ENCODE measurements at regions not wholly inside any gene's neighbourhood (a gene's known extent, or its start where the extent isn't known, plus 50 kb on each side); places are given as distances from the start of the nearest gene placed in this dataset.

- Histone ChIP-seq H3K4me3 (ENCODE audit: low read length) (no peak overlapping the region), H3K9me3 (ENCODE audit: control insufficient read depth, low read length) (peaks cover 8% of the 10 kb centered on the region), H3K36me3 (ENCODE audit: control insufficient read depth, insufficient read depth, low read length) (no peaks in the 10 kb centered on the region), H3K27ac (ENCODE audit: low read depth, low read length) (no peak overlapping the region), H3K4me1 (ENCODE audit: control insufficient read depth, insufficient read depth, low read length) (no peaks in the 10 kb centered on the region), H3K27me3 (ENCODE audit: control insufficient read depth, insufficient read depth, low read length, poor library complexity, severe bottlenecking) (no peaks in the 10 kb centered on the region), H3K9ac (ENCODE audit: extremely low read depth, low read length, poor library complexity, severe bottlenecking) (no peak overlapping the region)
- Mint-ChIP-seq H3K36me3 (ENCODE audit: low read depth) (no peaks in the 10 kb centered on the region), H3K4me1 (no peaks in the 10 kb centered on the region), H3K27ac (no peak overlapping the region), H3K27me3 (ENCODE audit: insufficient read depth) (no peaks in the 10 kb centered on the region), H3K9me3 (peaks cover 6% of the 10 kb centered on the region), H3K4me3 (no peak overlapping the region)
- DNase-seq: no peak
- WGBS, 2 experiments (ENCODE audit: insufficient coverage in 1 of 2, insufficient read length in 1 of 2): 89 to 94% methylated on average over 2 to 5 of the region's 5 CpGs
- TF ChIP-seq CTCF (conservative IDR thresholded peaks at IDR 0.05): no peak
Measured at GRCh38 chr16:50864386-50864785, 122.5 kb downstream of the CYLD start.

- no peak overlapping the region for H3K27ac Mint-ChIP-seq
- no peaks in the 10 kb centered on the region for H3K4me1 ChIP-seq (ENCODE audit: control insufficient read depth, insufficient read depth, low read length)
Measured at GRCh38 chr16:50863644-50864144, 121.8 kb downstream of the CYLD start.

GRCh38 chr16:50862818-50863643, 121.1 kb downstream of the CYLD start:
- Histone ChIP-seq H3K9me3 (ENCODE audit: control insufficient read depth, low read length) (peaks cover 7% of the 10 kb centered on the region), H3K36me3 (ENCODE audit: control insufficient read depth, insufficient read depth, low read length) (no peaks in the 10 kb centered on the region), H3K4me1 (ENCODE audit: control insufficient read depth, insufficient read depth, low read length) (no peaks in the 10 kb centered on the region), H3K4me3 (ENCODE audit: low read length) (no peak overlapping the region), H3K27ac (ENCODE audit: low read depth, low read length) (no peak overlapping the region), H3K27me3 (ENCODE audit: control insufficient read depth, insufficient read depth, low read length, poor library complexity, severe bottlenecking) (no peaks in the 10 kb centered on the region), H3K9ac (ENCODE audit: extremely low read depth, low read length, poor library complexity, severe bottlenecking) (no peak overlapping the region)
- WGBS, 2 experiments (ENCODE audit: insufficient coverage in 1 of 2, insufficient read length in 1 of 2): 80 to 90% methylated on average over 18 to 24 of the region's 25 CpGs
- Mint-ChIP-seq H3K4me3 (no peak overlapping the region), H3K27ac (no peak overlapping the region), H3K36me3 (ENCODE audit: low read depth) (no peaks in the 10 kb centered on the region), H3K9me3 (peaks cover 5% of the 10 kb centered on the region), H3K4me1 (no peaks in the 10 kb centered on the region), H3K27me3 (ENCODE audit: insufficient read depth) (no peaks in the 10 kb centered on the region)
- DNase-seq: no peak
- peak; percentile 37 for TF ChIP-seq CTCF (conservative IDR thresholded peaks at IDR 0.05)

More at GRCh38 chr16:50863644-50864144, 121.8 kb downstream of the CYLD start:
- H3K27me3 ChIP-seq (ENCODE audit: control insufficient read depth, insufficient read depth, low read length, poor library complexity, severe bottlenecking): no peaks in the 10 kb centered on the region
- Mint-ChIP-seq H3K27me3 (ENCODE audit: insufficient read depth) (no peaks in the 10 kb centered on the region), H3K36me3 (ENCODE audit: low read depth) (no peaks in the 10 kb centered on the region), H3K4me1 (no peaks in the 10 kb centered on the region), H3K9me3 (peaks cover 6% of the 10 kb centered on the region), H3K4me3 (no peak overlapping the region)
- DNase-seq: no peak
- no peak overlapping the region for H3K9ac ChIP-seq (ENCODE audit: extremely low read depth, low read length, poor library complexity, severe bottlenecking)
- peaks cover 8% of the 10 kb centered on the region for H3K9me3 ChIP-seq (ENCODE audit: control insufficient read depth, low read length)
- no peaks in the 10 kb centered on the region for H3K36me3 ChIP-seq (ENCODE audit: control insufficient read depth, insufficient read depth, low read length)
- no peak for TF ChIP-seq CTCF (conservative IDR thresholded peaks at IDR 0.05)
- no peak overlapping the region for H3K27ac ChIP-seq (ENCODE audit: low read depth, low read length)
- H3K4me3 ChIP-seq (ENCODE audit: low read length): no peak overlapping the region
- WGBS, 2 experiments (ENCODE audit: insufficient coverage in 1 of 2, insufficient read length in 1 of 2): 91 to 96% methylated on average over 4 to 8 of the region's 8 CpGs
